Fibroblast of lung (primary cell): ENCODE measurements at regions not wholly inside any gene's neighbourhood (a gene's known extent, or its start where the extent isn't known, plus 50 kb on each side); places are given as distances from the start of the nearest gene placed in this dataset.

Source experiments
- DNase-seq, 2 donors: peaks; one replicate each; pipeline versions ENCODE4 v3.0.0 to v3.0.0-alpha.2; 2010; ENCODE audit warnings: low read depth in 2 of 2
- H2AFZ ChIP-seq: 2 replicates; pipeline ENCODE4 v1.5.1; 2012; ENCODE audit warnings: low read length, control low read depth, inconsistent platforms
- H3K27ac ChIP-seq: 2 replicates; pipeline ENCODE4 v1.5.1; 2011; ENCODE audit warnings: low read length, control low read depth; ENCODE audit not compliant: insufficient read depth
- H3K27me3 ChIP-seq: 2 replicates; pipeline ENCODE4 v1.5.1; 2011; ENCODE audit warnings: mild to moderate bottlenecking, low read length; ENCODE audit not compliant: control insufficient read depth, insufficient read depth
- H3K36me3 ChIP-seq: 2 replicates; pipeline ENCODE4 v1.5.1; 2011; ENCODE audit warnings: low read length; ENCODE audit not compliant: control insufficient read depth, insufficient read depth
- H3K4me1 ChIP-seq: 2 replicates; pipeline ENCODE4 v1.5.1; 2011; ENCODE audit warnings: low read length; ENCODE audit not compliant: control insufficient read depth, insufficient read depth; ENCODE audit errors: extremely low read depth
- H3K4me2 ChIP-seq: 2 replicates; pipeline ENCODE4 v1.5.1; 2011; ENCODE audit warnings: low read length, control low read depth; ENCODE audit not compliant: insufficient read depth; ENCODE audit errors: extremely low read depth
- H3K4me3 ChIP-seq, 4 experiments: fragments of 200-600 bp in 1 of 4; sonication (generic) in 1 of 4; replicated peaks in 1 of 4; 2 replicates each; pipeline ENCODE4 v1.5.1; 2011 to 2016; ENCODE audit warnings: low read length in 4 of 4, low read depth in 3 of 4, mild to moderate bottlenecking in 3 of 4, control low read depth in 2 of 4, inconsistent platforms in 1 of 4, mixed read lengths in 1 of 4; ENCODE audit not compliant: insufficient read depth in 1 of 4; ENCODE audit errors: control extremely low read depth in 1 of 4
- H3K79me2 ChIP-seq: 2 replicates; pipeline ENCODE4 v1.5.1; 2012; ENCODE audit warnings: mild to moderate bottlenecking, low read length, inconsistent platforms; ENCODE audit not compliant: control insufficient read depth, insufficient read depth
- H3K9ac ChIP-seq: 2 replicates; pipeline ENCODE4 v1.5.1; 2011; ENCODE audit warnings: mild to moderate bottlenecking, low read length, control low read depth; ENCODE audit not compliant: insufficient read depth
- H3K9me3 ChIP-seq: 2 replicates; pipeline ENCODE4 v1.5.1; 2012; ENCODE audit warnings: low read depth, low read length; ENCODE audit not compliant: control insufficient read depth, insufficient read depth
- H4K20me1 ChIP-seq: 2 replicates; pipeline ENCODE4 v1.5.1; 2011; ENCODE audit warnings: low read length; ENCODE audit not compliant: control insufficient read depth, insufficient read depth; ENCODE audit errors: extremely low read depth
- EZH2 ChIP-seq: IDR thresholded peaks from 2 replicates; pipeline ENCODE4 v1.5.1; 2012; ENCODE audit warnings: low read length, control low read depth, mild to moderate bottlenecking; ENCODE audit errors: missing control alignments
- TF ChIP-seq, protein P1 (sequence below), 2 donors: IDR thresholded peaks in 1 of 2; conservative IDR thresholded peaks in 1 of 2; 1 replicate in 1 of 2; 2 replicates in 1 of 2; pipeline ENCODE4 v1.5.1; 2011 to 2012; ENCODE audit warnings: low read length in 2 of 2, control low read depth in 1 of 2, inconsistent platforms in 1 of 2, low read depth in 1 of 2, mild to moderate bottlenecking in 1 of 2

GRCh38 chr5:146254223-146254622 lies 50.8 kb downstream of the RBM27 start:
- Histone ChIP-seq H3K27me3 (no peaks in the 10 kb centered on the region), H3K4me1 (no peaks in the 10 kb centered on the region), H3K27ac (no peak overlapping the region), H3K79me2 (no peaks in the 10 kb centered on the region), H4K20me1 (no peaks in the 10 kb centered on the region), H3K36me3 (no peaks in the 10 kb centered on the region), H2AFZ (no peak overlapping the region), H3K4me3 (no peak overlapping the region), H3K4me2 (no peak overlapping the region), H3K9ac (no peak overlapping the region), H3K9me3 (no peaks in the 10 kb centered on the region)
- TF ChIP-seq, protein P1, sequence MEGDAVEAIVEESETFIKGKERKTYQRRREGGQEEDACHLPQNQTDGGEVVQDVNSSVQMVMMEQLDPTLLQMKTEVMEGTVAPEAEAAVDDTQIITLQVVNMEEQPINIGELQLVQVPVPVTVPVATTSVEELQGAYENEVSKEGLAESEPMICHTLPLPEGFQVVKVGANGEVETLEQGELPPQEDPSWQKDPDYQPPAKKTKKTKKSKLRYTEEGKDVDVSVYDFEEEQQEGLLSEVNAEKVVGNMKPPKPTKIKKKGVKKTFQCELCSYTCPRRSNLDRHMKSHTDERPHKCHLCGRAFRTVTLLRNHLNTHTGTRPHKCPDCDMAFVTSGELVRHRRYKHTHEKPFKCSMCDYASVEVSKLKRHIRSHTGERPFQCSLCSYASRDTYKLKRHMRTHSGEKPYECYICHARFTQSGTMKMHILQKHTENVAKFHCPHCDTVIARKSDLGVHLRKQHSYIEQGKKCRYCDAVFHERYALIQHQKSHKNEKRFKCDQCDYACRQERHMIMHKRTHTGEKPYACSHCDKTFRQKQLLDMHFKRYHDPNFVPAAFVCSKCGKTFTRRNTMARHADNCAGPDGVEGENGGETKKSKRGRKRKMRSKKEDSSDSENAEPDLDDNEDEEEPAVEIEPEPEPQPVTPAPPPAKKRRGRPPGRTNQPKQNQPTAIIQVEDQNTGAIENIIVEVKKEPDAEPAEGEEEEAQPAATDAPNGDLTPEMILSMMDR (conservative IDR thresholded peaks at IDR 0.05 in 1 of 2, IDR thresholded peaks at IDR 0.05 in 1 of 2; ENCODE audit: low read depth in 1 of 2, low read length in 2 of 2), result no peak
- TF ChIP-seq EZH2, result no peak
- DNase-seq, result no peak

GRCh38 chr5:146273109-146273508 lies 65.5 kb upstream of the POU4F3 start:
- DNase-seq, result no peak
- H3K79me2 ChIP-seq, result no peaks in the 10 kb centered on the region
- H3K9me3 ChIP-seq, result no peaks in the 10 kb centered on the region
- no peaks in the 10 kb centered on the region for H3K36me3 ChIP-seq
- H3K4me2 ChIP-seq, result no peak overlapping the region
- H3K27ac ChIP-seq, result no peak overlapping the region
- H4K20me1 ChIP-seq, result no peaks in the 10 kb centered on the region
- H2AFZ ChIP-seq, result no peak overlapping the region
- no peak overlapping the region for H3K9ac ChIP-seq
- no peaks in the 10 kb centered on the region for H3K4me1 ChIP-seq
- TF ChIP-seq, protein P1 (conservative IDR thresholded peaks at IDR 0.05 in 1 of 2, IDR thresholded peaks at IDR 0.05 in 1 of 2; ENCODE audit: low read depth in 1 of 2, low read length in 2 of 2), result no peak
- TF ChIP-seq EZH2, result no peak
- H3K4me3 ChIP-seq, result no peak overlapping the region
- H3K27me3 ChIP-seq, result no peaks in the 10 kb centered on the region

DNA sequence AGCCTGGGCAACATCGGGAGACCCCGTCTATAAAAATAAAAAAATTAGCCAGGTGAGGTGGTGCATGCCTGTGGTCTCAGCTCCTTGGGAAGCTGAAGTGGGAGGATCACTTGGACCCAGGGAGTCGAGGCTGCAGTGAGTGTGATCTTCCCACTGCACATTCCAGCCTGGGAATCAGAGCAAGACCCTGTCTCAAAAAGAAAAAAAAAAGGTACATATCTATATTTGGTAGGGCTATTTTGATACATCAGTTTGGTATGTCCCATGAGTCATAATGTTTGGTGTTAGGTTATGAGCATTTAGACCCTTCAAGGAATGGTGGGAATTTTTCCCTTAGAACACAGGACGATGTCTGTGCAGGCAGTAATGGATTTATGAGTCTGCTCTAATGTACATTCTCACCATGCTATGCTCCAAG lies 55.3 kb upstream of the POU4F3 start:
- Histone ChIP-seq H3K9ac (no peak overlapping the region), H3K27ac (peak overlapping the region; percentile 34), H3K36me3 (peaks cover 1% of the 10 kb centered on the region), H3K9me3 (no peaks in the 10 kb centered on the region), H3K27me3 (no peaks in the 10 kb centered on the region), H3K79me2 (no peaks in the 10 kb centered on the region), H2AFZ (no peak overlapping the region), H3K4me2 (no peak overlapping the region), H3K4me3 (no peak overlapping the region), H4K20me1 (no peaks in the 10 kb centered on the region), H3K4me1 (peaks cover 4% of the 10 kb centered on the region)
- TF ChIP-seq, protein P1 (conservative IDR thresholded peaks at IDR 0.05 in 1 of 2, IDR thresholded peaks at IDR 0.05 in 1 of 2; ENCODE audit: low read depth in 1 of 2, low read length in 2 of 2), result no peak
- TF ChIP-seq EZH2, result no peak
- DNase-seq, result peak; percentile 89 to 97
